Lung (tissue), 11 donors: ENCODE measurements at regions not wholly inside any gene's neighbourhood (a gene's known extent, or its start where the extent isn't known, plus 50 kb on each side); places are given as distances from the start of the nearest gene placed in this dataset.
"Not testable (repeated sequence)": the region's sequence is repeated elsewhere in the genome, so short reads cannot be mapped to it uniquely, and the experiment has no call there.

ENCODE experiments used
- ATAC-seq: fragments of 200-7000 bp; cut with Tn5 transposase; one replicate; pipeline ENCODE4 v1.9.1; 2020; ENCODE audit warnings: moderate number of reproducible peaks; ENCODE audit not compliant: insufficient read depth, low FRiP score
- DNase-seq, 3 donors: peaks; one replicate each; pipeline ENCODE4 v3.0.0-alpha.2; 2013 to 2017
- H3K27ac ChIP-seq, 2 donors: one replicate each; pipeline ENCODE4 v1.5.1; 2013; ENCODE audit warnings: mild to moderate bottlenecking in 2 of 2, moderate library complexity in 2 of 2, control low read depth in 1 of 2, inconsistent platforms in 1 of 2, low read depth in 1 of 2, low read length in 1 of 2
- H3K27me3 ChIP-seq, 3 donors: one replicate each; pipeline ENCODE4 v1.5.1; 2013; ENCODE audit warnings: low read length in 2 of 3; ENCODE audit not compliant: control insufficient read depth in 3 of 3, insufficient read depth in 3 of 3
- H3K36me3 ChIP-seq, 4 donors: one replicate each; pipeline ENCODE4 v1.5.1; 2013; ENCODE audit warnings: low read length in 4 of 4, mild to moderate bottlenecking in 1 of 4, moderate library complexity in 1 of 4; ENCODE audit not compliant: control insufficient read depth in 4 of 4, insufficient read depth in 4 of 4
- H3K4me1 ChIP-seq, 5 donors: one replicate each; pipeline ENCODE4 v1.5.1; 2013; ENCODE audit warnings: low read length in 5 of 5, mild to moderate bottlenecking in 2 of 5, moderate library complexity in 1 of 5; ENCODE audit not compliant: control insufficient read depth in 5 of 5, insufficient read depth in 5 of 5
- H3K4me3 ChIP-seq: one replicate; pipeline ENCODE4 v1.5.1; 2013; ENCODE audit warnings: mild to moderate bottlenecking, control low read depth, moderate library complexity
- H3K9ac ChIP-seq, 2 donors: one replicate each; pipeline ENCODE4 v1.5.1; 2013; ENCODE audit warnings: low read length in 2 of 2, control low read depth in 1 of 2; ENCODE audit not compliant: insufficient read depth in 1 of 2
- H3K9me3 ChIP-seq, 4 donors: one replicate each; pipeline ENCODE4 v1.5.1; 2013; ENCODE audit warnings: low read length in 3 of 4, mild to moderate bottlenecking in 1 of 4, moderate library complexity in 1 of 4; ENCODE audit not compliant: control insufficient read depth in 4 of 4, insufficient read depth in 3 of 4
- CTCF ChIP-seq: IDR thresholded peaks from 2 replicates; pipeline ENCODE4 v1.5.1; 2012; ENCODE audit warnings: mild to moderate bottlenecking; ENCODE audit errors: control extremely low read depth, extremely low read depth
- WGBS, 2 donors: extraction: QIAGEN DNeasy Blood & Tissue Kit; methylation state at CpG; one replicate each; pipeline ENCODE4 v1.1.7; 2013; 5-methylcytosine and 5-hydroxymethylcytosine counted together
- donor health status: control.
- donor health status: control.
- donor health status: Bipolar disorder and iron deficiency.
- donor health status: healthy.
- donor health status: DM: yes; HTN: yes; CAD: no.

- H3K4me1 ChIP-seq, result peaks cover 0 to under 1% (median 0%) of the 10 kb centered on the region in 5 donors
- H3K36me3 ChIP-seq, result peaks cover 0 to 4% (median 1%) of the 10 kb centered on the region in 4 donors
- peaks cover 0 to 2% (median 0%) of the 10 kb centered on the region in 4 donors for H3K9me3 ChIP-seq
- H3K9ac ChIP-seq, result no peak overlapping the region
- DNase-seq (no peak), ATAC-seq (no peak)
- H3K27ac ChIP-seq, result no peak overlapping the region
- no peak for TF ChIP-seq CTCF
- whole genome bisulfite sequencing, 2 donors, result 65 to 72% methylated on average over 1 of the region's 1 CpG
- H3K4me3 ChIP-seq, result no peak overlapping the region
- no peaks in the 10 kb centered on the region for H3K27me3 ChIP-seq
Measured at GRCh38 chr5:92627186-92627585, 953.8 kb downstream of the NR2F1-AS1 start.

- Histone ChIP-seq H3K27ac (no peak overlapping the region), H3K9ac (no peak overlapping the region), H3K4me1 (no peaks in the 10 kb centered on the region), H3K4me3 (no peak overlapping the region), H3K27me3 (no peaks in the 10 kb centered on the region), H3K9me3 (no peaks in the 10 kb centered on the region), H3K36me3 (no peaks in the 10 kb centered on the region)
- 22 to 24% methylated on average over 1 of the region's 1 CpG for WGBS, 2 donors
- ATAC-seq (no peak), DNase-seq (no peak)
- TF ChIP-seq CTCF, result no peak
Measured at GRCh38 chr5:92616085-92616484, 964.9 kb downstream of the NR2F1-AS1 start.

DNA sequence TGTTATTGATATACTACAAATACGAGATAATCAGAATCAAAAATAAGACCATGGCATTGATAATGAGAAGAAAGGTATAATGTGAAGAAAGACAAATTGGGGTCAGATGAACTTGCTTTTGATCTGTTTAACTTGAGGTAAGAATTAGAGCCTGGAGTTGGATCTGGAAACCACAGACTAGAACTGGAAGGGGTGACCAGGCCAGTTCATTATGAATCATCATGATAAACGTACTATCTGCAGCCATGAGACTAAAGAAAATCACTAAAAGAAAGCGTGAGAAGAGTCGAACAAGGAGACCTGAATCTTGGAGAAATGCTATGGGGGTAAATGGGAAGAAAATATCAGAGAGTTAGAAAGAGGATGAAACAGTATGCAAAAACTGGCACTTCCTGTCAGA is 967.5 kb downstream of the NR2F1-AS1 start:
- DNase-seq (no peak), ATAC-seq (no peak)
- no peaks in the 10 kb centered on the region for H3K27me3 ChIP-seq
- no peaks in the 10 kb centered on the region for H3K9me3 ChIP-seq
- no peak overlapping the region for H3K9ac ChIP-seq
- H3K27ac ChIP-seq, result no peak overlapping the region
- H3K4me1 ChIP-seq, result no peaks in the 10 kb centered on the region
- H3K4me3 ChIP-seq, result no peak overlapping the region
- no peak for TF ChIP-seq CTCF
- WGBS, 2 donors, result 89% methylated on average over 4 of the region's 4 CpGs
- no peaks in the 10 kb centered on the region for H3K36me3 ChIP-seq

GRCh38 chr5:92610435-92610834 is 970.6 kb downstream of the NR2F1-AS1 start:
- ATAC-seq, H3K4me1 ChIP-seq, DNase-seq, H3K27ac ChIP-seq, H3K36me3 ChIP-seq, H3K9me3 ChIP-seq, H3K27me3 ChIP-seq, H3K4me3 ChIP-seq, H3K9ac ChIP-seq: not testable (repeated sequence)
